IMR-90 (cell line): ENCODE measurements at regions not wholly inside any gene's neighbourhood (a gene's known extent, or its start where the extent isn't known, plus 50 kb on each side); places are given as distances from the start of the nearest gene placed in this dataset.

Experiments
- ATAC-seq: fragments of 200-7000 bp; cut with Tn5 transposase; 2 replicates; pipeline ENCODE4 v1.9.1; 2020; ENCODE audit warnings: low read depth, mild to moderate bottlenecking, moderate library complexity
- BruUV-seq: library from RNA; stranded (reverse); fragments of 400-500 nt; replicated peaks from 2 replicates; lab custom pipeline; 2021; lab: Mats Ljungman, UMichigan
- CTCF ChIA-PET: fragments of 300-600 bp; formaldehyde crosslinking; extraction: SDS; loops from one replicate; lab custom pipeline; 2021; ENCODE audit warnings: antibody characterized with exemption; lab: Yijun Ruan, JAX
- POLR2A ChIA-PET: fragments of 300-600 bp; sonication (Branson Sonifier 250); formaldehyde crosslinking; loops from one replicate; lab custom pipeline; 2022; ENCODE audit warnings: antibody characterized with exemption; ENCODE audit not compliant: unreplicated experiment; lab: Charles Lee
- DNase-seq: peaks from one replicate; pipeline ENCODE4 v3.0.0; 2013
- H2AFZ ChIP-seq: replicated peaks from 2 replicates; pipeline ENCODE3; 2013; ENCODE audit warnings: low read length, mild to moderate bottlenecking; ENCODE audit not compliant: poor library complexity
- H2AK5ac ChIP-seq: 2 replicates; pipeline ENCODE4 v1.6.1; 2013; ENCODE audit warnings: low read depth, low read length, inconsistent platforms
- H2AK9ac ChIP-seq: replicated peaks from 2 replicates; pipeline ENCODE3; 2013; ENCODE audit warnings: mild to moderate bottlenecking, low read depth, low read length, moderate library complexity; ENCODE audit not compliant: poor library complexity
- H2BK120ac ChIP-seq: 2 replicates; pipeline ENCODE4 v1.6.1; 2013; ENCODE audit warnings: low read depth, low read length, inconsistent platforms
- H2BK15ac ChIP-seq: 3 replicates; pipeline ENCODE4 v1.6.1; 2013; ENCODE audit warnings: low read depth, low read length, inconsistent platforms
- H2BK20ac ChIP-seq: 2 replicates; pipeline ENCODE4 v1.6.1; 2013; ENCODE audit warnings: low read depth, mild to moderate bottlenecking, inconsistent platforms, low read length, moderate library complexity
- H2BK5ac ChIP-seq: 2 replicates; pipeline ENCODE4 v1.6.1; 2013; ENCODE audit warnings: mild to moderate bottlenecking, low read depth, low read length, inconsistent platforms; ENCODE audit not compliant: poor library complexity, severe bottlenecking
- H3K14ac ChIP-seq: replicated peaks from 2 replicates; pipeline ENCODE4 v1.6.1; 2013; ENCODE audit warnings: low read depth, low read length, inconsistent platforms
- H3K18ac ChIP-seq: 2 replicates; pipeline ENCODE4 v1.6.1; 2013; ENCODE audit warnings: low read depth, low read length, control low read depth
- H3K23ac ChIP-seq: 2 replicates; pipeline ENCODE4 v1.6.1; 2013; ENCODE audit warnings: low read depth, low read length, inconsistent platforms
- H3K27ac ChIP-seq: 2 replicates; pipeline ENCODE4 v1.5.1; 2013; ENCODE audit warnings: mild to moderate bottlenecking, control low read depth, low read length; ENCODE audit not compliant: insufficient read depth
- H3K27me3 ChIP-seq: 2 replicates; pipeline ENCODE4 v1.6.1; 2013; ENCODE audit warnings: low read length; ENCODE audit not compliant: control insufficient read depth, insufficient read depth
- H3K36me3 ChIP-seq: 2 replicates; pipeline ENCODE4 v1.6.1; 2013; ENCODE audit warnings: low read length, mixed read lengths; ENCODE audit not compliant: control insufficient read depth, insufficient read depth
- H3K4ac ChIP-seq: 2 replicates; pipeline ENCODE4 v1.6.1; 2013; ENCODE audit warnings: low read depth, low read length, inconsistent platforms
- H3K4me1 ChIP-seq: 2 replicates; pipeline ENCODE4 v1.6.1; 2013; ENCODE audit warnings: low read length, mixed read lengths; ENCODE audit not compliant: control insufficient read depth, insufficient read depth
- H3K4me2 ChIP-seq: 2 replicates; pipeline ENCODE4 v1.6.1; 2013; ENCODE audit warnings: low read depth, mild to moderate bottlenecking, control low read depth, low read length, moderate library complexity
- H3K4me3 ChIP-seq: 2 replicates; pipeline ENCODE4 v1.5.1; 2013; ENCODE audit warnings: low read depth, mild to moderate bottlenecking, control low read depth, low read length, moderate library complexity; ENCODE audit not compliant: insufficient read depth
- H3K56ac ChIP-seq: 2 replicates; pipeline ENCODE4 v1.6.1; 2013; ENCODE audit warnings: low read length, inconsistent platforms; ENCODE audit not compliant: insufficient read depth; ENCODE audit errors: extremely low read depth
- H3K79me1 ChIP-seq, 2 experiments: 2 replicates each; pipeline ENCODE4 v1.6.1; 2013; ENCODE audit warnings: low read length in 2 of 2, inconsistent platforms in 1 of 2, low read depth in 1 of 2
- H3K9ac ChIP-seq: 2 replicates; pipeline ENCODE4 v1.6.1; 2013; ENCODE audit warnings: low read depth, low read length, control low read depth
- H3K9me1 ChIP-seq: 2 replicates; pipeline ENCODE4 v1.6.1; 2013; ENCODE audit warnings: low read length, inconsistent platforms; ENCODE audit not compliant: insufficient read depth
- H3K9me3 ChIP-seq: 2 replicates; pipeline ENCODE4 v1.6.1; 2013; ENCODE audit warnings: low read length; ENCODE audit not compliant: control insufficient read depth, insufficient read depth
- H4K20me1 ChIP-seq: 2 replicates; pipeline ENCODE4 v1.6.1; 2013; ENCODE audit warnings: low read length, inconsistent platforms; ENCODE audit not compliant: insufficient read depth
- H4K5ac ChIP-seq: 2 replicates; pipeline ENCODE4 v1.6.1; 2013; ENCODE audit warnings: mild to moderate bottlenecking, low read depth, low read length, control low read depth
- H4K8ac ChIP-seq, 2 experiments: 2 replicates each; pipeline ENCODE4 v1.6.1; 2013; ENCODE audit warnings: low read depth in 2 of 2, low read length in 2 of 2, control low read depth in 1 of 2, inconsistent platforms in 1 of 2
- H4K91ac ChIP-seq: 2 replicates; pipeline ENCODE4 v1.6.1; 2013; ENCODE audit warnings: low read depth, low read length, inconsistent platforms; ENCODE audit not compliant: insufficient read depth
- BHLHE40 ChIP-seq: fragments of 150-350 bp; IDR thresholded peaks from 2 replicates; pipeline ENCODE4 v1.6.1; 2016; ENCODE audit warnings: mild to moderate bottlenecking, low read depth, low read length
- CEBPB ChIP-seq: IDR thresholded peaks from 2 replicates; pipeline ENCODE4 v1.6.1; 2012; ENCODE audit warnings: low read depth, low read length, improper control_type of control experiment
- CHD1 ChIP-seq: IDR thresholded peaks from 2 replicates; pipeline ENCODE4 v1.6.1; 2012; ENCODE audit warnings: low read depth, low read length, improper control_type of control experiment
- CTCF ChIP-seq: conservative IDR thresholded peaks from 2 replicates; pipeline ENCODE4 v1.5.1; 2012; ENCODE audit warnings: mild to moderate bottlenecking, low read depth, low read length, improper control_type of control experiment
- ELK1 ChIP-seq: fragments of 150-350 bp; IDR thresholded peaks from 2 replicates; pipeline ENCODE4 v1.6.1; 2016; ENCODE audit warnings: low read depth, mild to moderate bottlenecking, low read length, moderate library complexity, borderline replicate concordance
- FOS ChIP-seq: fragments of 150-350 bp; IDR thresholded peaks from 2 replicates; pipeline ENCODE4 v1.6.1; 2016; ENCODE audit warnings: low read depth, low read length
- MAFK ChIP-seq: IDR thresholded peaks from 2 replicates; pipeline ENCODE4 v1.6.1; 2012; ENCODE audit warnings: low read depth, low read length, improper control_type of control experiment
- MAZ ChIP-seq: IDR thresholded peaks from 2 replicates; pipeline ENCODE4 v1.6.1; 2012; ENCODE audit warnings: low read depth, mild to moderate bottlenecking, low read length, improper control_type of control experiment, moderate library complexity, borderline replicate concordance
- MXI1 ChIP-seq: IDR thresholded peaks from 2 replicates; pipeline ENCODE4 v1.6.1; 2012; ENCODE audit warnings: low read depth, mild to moderate bottlenecking, low read length, moderate library complexity, borderline replicate concordance
- NFE2L2 ChIP-seq: fragments of 150-350 bp; IDR thresholded peaks from 2 replicates; pipeline ENCODE4 v1.6.1; 2016; ENCODE audit warnings: low read depth, mild to moderate bottlenecking, low read length
- POLR2A ChIP-seq: IDR thresholded peaks from 2 replicates; pipeline ENCODE4 v1.6.1; 2012; ENCODE audit warnings: mild to moderate bottlenecking, low read depth, low read length
- RAD21 ChIP-seq: IDR thresholded peaks from 2 replicates; pipeline ENCODE4 v1.6.1; 2012; ENCODE audit warnings: low read length, improper control_type of control experiment
- RCOR1 ChIP-seq: IDR thresholded peaks from 2 replicates; pipeline ENCODE4 v1.6.1; 2012; ENCODE audit warnings: mild to moderate bottlenecking, low read length, improper control_type of control experiment; ENCODE audit not compliant: insufficient replicate concordance
- RFX5 ChIP-seq: IDR thresholded peaks from 2 replicates; pipeline ENCODE4 v1.8.0; 2012; ENCODE audit warnings: low read depth, mild to moderate bottlenecking, low read length, moderate library complexity
- SMC3 ChIP-seq: fragments of 150-350 bp; IDR thresholded peaks from 2 replicates; pipeline ENCODE4 v1.6.1; 2016; ENCODE audit warnings: low read depth, mild to moderate bottlenecking, antibody characterized with exemption, low read length, moderate library complexity
- USF2 ChIP-seq: fragments of 150-350 bp; IDR thresholded peaks from 2 replicates; pipeline ENCODE4 v1.6.1; 2017; ENCODE audit warnings: mild to moderate bottlenecking, antibody characterized with exemption, low read length, low read depth
- WGBS, 2 experiments: methylation state at CpG; one replicate each; pipeline versions ENCODE4 v1.1.5 to v1.1.7; 2013; ENCODE audit warnings: missing lambda C conversion rate in 2 of 2; ENCODE audit not compliant: insufficient read length in 1 of 2; ENCODE audit errors: extremely low coverage in 2 of 2; 5-methylcytosine and 5-hydroxymethylcytosine counted together
- dilution Hi-C: fragments of 300-500 bp; cut with HindIII; formaldehyde crosslinking; loops from one replicate; pipeline ENCODE4 v1.14.3; 2018; ENCODE audit warnings: low sequenced_read_pairs; ENCODE audit not compliant: unreplicated experiment
- in situ Hi-C: fragments of 300-500 bp; cut with MboI; formaldehyde crosslinking; loops from 3 replicates; pipeline ENCODE4 v1.14.3; 2019; ENCODE audit warnings: low sequenced_read_pairs, inconsistent platforms, mixed read lengths
- intact Hi-C: fragments of 100-400 bp; cut with micrococcal nuclease; formaldehyde crosslinking; loops from 2 replicates; pipeline ENCODE4 v1.10.0; 2022

GRCh38 chr6:90859056-90859455 is 272.2 kb upstream of the MAP3K7 start:
- no peaks in the 10 kb centered on the region for H3K9me1 ChIP-seq
- H3K56ac ChIP-seq: no peak overlapping the region
- no peak overlapping the region for H4K8ac ChIP-seq
- TF ChIP-seq FOS (no peak), CEBPB (no peak), MAFK (no peak), USF2 (no peak), BHLHE40 (no peak), CTCF (no peak), NFE2L2 (no peak), RFX5 (no peak), MAZ (no peak), RCOR1 (no peak), ELK1 (no peak), POLR2A (no peak), CHD1 (no peak), MXI1 (no peak), RAD21 (no peak), SMC3 (no peak)
- intact Hi-C loops (no loop called here), dilution Hi-C loops (no loop called here), in situ Hi-C loops (no loop called here)
- no peak overlapping the region for H2BK15ac ChIP-seq
- WGBS, 2 experiments: 14% methylated on average over 2 of the region's 7 CpGs; no CpG with 5 or more reads in 1 of the 2 experiments
- no peak overlapping the region for H3K4me3 ChIP-seq
- no peak; the same call in 1 of the 2 replicates for ATAC-seq
- H2AFZ ChIP-seq: no peak overlapping the region
- ChIA-PET CTCF (interaction anchor here (0.6 kb wide), 1 partner anchor 207 kb away, joined by 3 read pairs; no protein-coding TSS in a partner anchor), POLR2A (no interaction called here)
- no peak overlapping the region for H3K18ac ChIP-seq
- H3K14ac ChIP-seq: no peak overlapping the region
- no peak overlapping the region for H4K5ac ChIP-seq
- H2AK9ac ChIP-seq: no peak overlapping the region
- H3K27ac ChIP-seq: no peak overlapping the region
- no peak overlapping the region for H3K4me2 ChIP-seq
- no peaks in the 10 kb centered on the region for H4K20me1 ChIP-seq
- H3K79me1 ChIP-seq: no peaks in the 10 kb centered on the region
- H2BK5ac ChIP-seq: no peak overlapping the region
- no peaks in the 10 kb centered on the region for H3K4me1 ChIP-seq
- no peak overlapping the region for H3K9ac ChIP-seq
- H3K4ac ChIP-seq: no peak overlapping the region
- H3K9me3 ChIP-seq: no peaks in the 10 kb centered on the region
- no peak overlapping the region for H3K23ac ChIP-seq
- H2BK120ac ChIP-seq: no peak overlapping the region
- no peak for DNase-seq
- H2BK20ac ChIP-seq: no peak overlapping the region
- no TSS peak for BruUV-seq
- no peaks in the 10 kb centered on the region for H3K27me3 ChIP-seq
- H2AK5ac ChIP-seq: no peak overlapping the region
- H4K91ac ChIP-seq: no peak overlapping the region
- no peaks in the 10 kb centered on the region for H3K36me3 ChIP-seq
